ENCODE measurements at regions not wholly inside any gene's neighbourhood (a gene's known extent, or its start where the extent isn't known, plus 50 kb on each side); places are given as distances from the start of the nearest gene placed in this dataset.

DNA sequence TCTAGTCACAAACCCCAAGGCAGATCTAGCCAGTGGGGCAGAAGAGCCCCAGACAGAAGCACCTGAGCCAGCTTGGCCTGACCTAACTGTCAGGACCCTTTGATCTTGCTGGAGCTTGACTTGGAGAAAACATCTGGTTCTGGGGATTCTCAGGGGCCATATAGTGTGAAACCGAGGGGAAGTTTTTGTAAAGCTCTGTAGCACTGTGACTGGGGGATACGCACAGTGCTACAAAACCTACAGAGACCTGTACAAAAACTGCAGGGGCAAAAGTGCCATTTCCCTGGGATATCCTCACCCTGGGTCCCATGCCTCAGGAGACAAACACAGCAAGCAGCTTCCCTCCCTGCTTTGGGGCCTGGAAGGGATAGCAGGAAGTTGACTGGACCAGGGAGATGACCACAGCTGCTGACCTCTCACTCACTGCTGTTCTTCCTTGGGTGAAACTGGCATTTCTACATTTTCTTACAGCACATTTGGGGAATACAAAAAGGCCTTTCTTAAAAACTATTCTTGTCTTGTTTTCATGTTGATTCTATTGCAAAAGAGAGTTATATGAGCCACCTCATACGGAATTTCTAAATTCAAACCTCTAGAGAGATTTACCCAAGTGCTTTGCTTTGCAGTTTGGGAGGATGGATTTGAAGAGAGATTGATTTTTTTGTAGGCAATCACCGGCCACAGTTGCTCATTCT is 140.0 kb downstream of the DAD1 start:
- no peak for DNase-seq

DNA sequence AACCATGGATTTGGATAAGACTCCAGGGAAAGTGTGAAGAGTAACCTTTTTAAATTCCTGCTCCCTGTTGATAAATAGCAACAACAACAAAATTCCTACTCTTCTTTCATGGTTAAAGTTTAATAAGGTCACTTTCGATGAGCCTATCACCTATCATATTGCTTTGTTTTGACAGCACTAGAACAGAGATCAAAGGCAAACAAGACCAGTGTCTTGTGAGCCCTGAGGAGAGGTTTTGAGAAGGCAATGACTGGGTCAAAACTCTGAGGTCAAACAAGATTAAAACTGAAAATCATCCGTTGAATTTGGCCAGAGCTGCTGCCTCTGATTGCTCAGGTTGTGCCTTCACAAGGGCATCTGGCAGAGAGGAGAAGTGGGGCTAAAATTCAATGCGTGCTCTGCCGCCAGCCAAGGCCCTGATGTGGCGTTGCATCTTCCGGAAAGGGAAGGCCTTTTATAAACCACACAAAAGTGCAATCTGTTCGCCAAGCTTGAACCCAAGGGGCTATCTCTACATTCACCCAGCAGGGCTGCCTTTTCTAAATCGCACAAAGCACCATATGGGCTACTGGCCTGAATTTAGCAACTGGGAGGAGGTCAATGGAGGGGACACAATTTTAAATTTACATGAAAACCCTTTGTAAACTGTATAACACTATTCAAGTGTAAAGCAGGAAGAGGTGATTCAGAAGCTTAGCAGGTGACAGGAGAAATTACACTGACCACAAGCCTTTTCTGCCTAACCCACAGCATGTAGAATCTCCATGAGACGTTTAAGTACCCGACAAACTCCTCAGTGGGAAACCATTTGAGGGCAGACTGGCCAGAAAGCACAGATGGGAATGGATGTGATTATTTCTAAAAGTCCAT is 140.8 kb downstream of the DAD1 start:
- no peak for DNase-seq

GRCh38 chr14:22438742-22439141 is 150.3 kb downstream of the DAD1 start:
- DNase-seq = peak; percentile 67

DNA sequence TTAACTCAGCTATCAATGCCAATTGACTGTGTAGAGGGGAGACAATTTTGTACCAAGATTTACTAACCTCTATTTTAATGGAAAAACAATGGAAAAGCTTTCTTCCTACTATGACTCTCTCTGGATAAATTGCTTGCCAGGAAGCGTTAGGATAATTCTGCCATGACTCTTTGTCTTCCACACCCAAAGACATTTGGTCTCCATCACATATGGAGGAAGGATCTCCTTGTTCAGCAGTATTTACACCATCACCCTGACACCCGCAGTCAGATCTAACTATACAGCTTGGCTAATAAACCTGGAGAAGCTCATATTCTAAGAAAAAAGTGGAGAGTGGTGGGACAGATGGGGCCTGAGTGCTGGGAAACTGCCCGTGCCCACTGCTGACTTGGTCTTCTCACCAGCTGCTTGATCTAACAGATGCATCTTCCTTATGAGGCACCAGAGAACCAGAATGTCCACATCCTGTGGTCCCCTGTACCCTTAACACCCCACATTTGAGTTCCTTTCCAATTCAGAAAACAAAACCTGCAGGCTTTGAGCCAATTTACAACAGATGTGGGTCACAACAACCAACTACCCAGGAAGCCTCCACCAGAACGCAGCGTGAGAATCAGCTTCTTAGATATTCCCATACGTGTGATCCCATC is 154.0 kb downstream of the DAD1 start:
- no peak for DNase-seq

GRCh38 chr14:22434030-22434429 is 155.0 kb downstream of the DAD1 start:
- no peak for DNase-seq

- DNase-seq = no peak
Measured at GRCh38 chr14:22433069-22433468, 156.0 kb downstream of the DAD1 start.

- DNase-seq = no peak
Measured at GRCh38 chr14:22432348-22432976, 156.6 kb downstream of the DAD1 start.

- no peak for DNase-seq
Measured at GRCh38 chr14:22429546-22430294, 159.3 kb downstream of the DAD1 start.

DNA sequence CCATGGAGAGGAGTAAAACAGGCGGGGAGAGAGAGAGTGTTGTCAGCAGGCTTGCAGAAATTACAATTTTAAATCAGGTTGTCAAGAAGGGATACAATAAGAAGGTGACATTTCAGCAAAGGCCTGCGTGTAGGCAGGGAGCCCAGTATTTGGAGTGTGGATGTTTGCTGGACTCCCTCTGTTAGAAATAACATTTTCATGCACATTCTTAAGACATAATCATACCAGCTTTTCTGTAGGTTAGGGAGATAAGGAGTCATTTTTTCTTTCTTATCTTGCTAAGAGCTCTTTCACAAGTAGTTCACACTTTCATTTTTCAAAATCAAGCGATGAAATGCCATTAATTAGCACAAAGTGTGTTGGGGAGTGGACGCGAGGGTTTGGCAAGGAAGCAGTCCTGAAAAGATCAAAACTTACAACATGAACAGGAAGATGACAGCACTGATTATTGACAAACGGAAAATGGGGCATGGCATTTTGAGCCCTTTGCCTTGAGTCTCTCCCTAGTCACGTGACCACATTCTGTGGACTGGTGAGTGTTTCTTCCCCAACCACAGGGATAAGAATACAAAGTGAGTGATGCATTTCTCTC is 160.2 kb downstream of the DAD1 start:
- DNase-seq = no peak

DNA sequence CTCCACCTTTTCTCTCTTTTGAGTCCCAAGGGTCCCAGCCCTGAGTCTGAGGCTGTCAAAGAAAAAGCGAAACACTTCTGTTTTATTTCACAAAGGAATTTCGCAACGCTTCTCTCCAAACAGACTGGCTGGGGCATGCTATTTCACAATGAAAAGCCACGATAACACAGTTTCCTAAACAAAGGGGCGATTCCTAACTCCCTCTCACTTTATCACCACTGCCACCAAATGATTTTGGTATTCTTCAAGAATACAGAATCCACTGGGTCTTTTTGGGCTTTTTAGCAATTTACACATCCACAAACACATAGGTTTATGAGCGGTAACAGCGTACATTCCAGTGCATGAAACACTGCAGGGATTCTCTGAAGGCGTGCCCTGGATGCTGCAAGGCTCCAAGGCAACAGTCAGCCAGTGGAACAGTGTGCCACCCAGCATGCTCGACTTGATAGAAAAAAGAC is 161.2 kb downstream of the DAD1 start:
- no peak for DNase-seq

DNA sequence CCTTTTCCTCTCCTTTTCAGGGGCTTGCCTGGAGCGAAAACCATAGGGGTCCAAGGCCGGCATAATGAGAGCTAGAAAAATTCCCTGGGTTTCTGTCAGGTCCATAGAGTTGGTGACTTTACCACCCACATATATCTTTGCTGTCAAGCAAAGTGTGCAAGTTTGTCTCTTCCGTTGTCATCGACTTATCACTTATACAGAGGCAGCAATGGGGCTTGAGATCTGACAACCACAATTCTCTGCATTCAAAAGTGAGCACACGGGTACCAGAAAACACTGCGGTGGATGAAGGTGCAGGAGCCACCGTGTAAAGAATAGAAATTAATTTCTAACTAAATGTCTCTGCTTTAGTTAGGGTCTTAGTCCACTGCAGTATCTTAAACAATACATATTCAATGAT is 162.3 kb downstream of the DAD1 start:
- DNase-seq = no peak

DNA sequence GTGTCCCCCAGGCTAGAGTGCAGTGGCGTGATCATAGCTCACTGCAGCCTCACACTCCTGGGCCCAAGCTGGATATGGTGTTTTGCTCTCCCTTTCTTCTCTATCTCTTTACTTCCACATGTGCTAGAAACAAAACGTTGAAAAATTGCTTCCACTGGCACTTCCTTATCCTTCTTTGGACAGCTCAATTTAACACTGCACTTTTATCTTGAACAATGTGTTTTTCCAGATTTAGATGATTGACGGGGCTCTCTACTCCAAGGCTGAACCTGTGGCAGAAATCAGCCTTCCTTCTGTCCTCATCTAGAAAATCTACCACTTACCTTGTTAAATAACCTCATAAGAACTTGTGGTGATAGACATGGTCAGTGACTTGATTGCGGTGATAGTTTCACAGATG is 165.1 kb downstream of the DAD1 start:
- no peak for DNase-seq

DNA sequence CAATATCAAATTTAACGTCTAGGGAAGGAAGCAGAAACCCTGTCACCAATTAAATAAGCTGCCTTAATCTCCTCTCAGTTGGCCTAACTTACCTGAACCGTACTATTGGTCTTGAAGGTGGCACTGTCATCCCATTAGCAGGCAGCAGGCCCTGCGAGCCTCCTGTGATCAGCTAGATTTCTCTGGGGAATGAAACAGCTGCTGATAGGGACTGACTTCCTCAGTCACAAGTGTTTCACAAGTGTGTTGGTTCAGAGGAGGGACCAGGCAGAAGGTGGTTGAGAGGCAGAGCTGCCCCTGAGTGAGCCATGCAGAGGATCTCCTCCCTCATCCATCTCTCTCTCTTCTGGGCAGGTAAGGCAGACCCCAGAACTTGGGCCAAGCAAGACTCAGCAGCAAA is 166.8 kb downstream of the DAD1 start:
- DNase-seq = no peak

DNA sequence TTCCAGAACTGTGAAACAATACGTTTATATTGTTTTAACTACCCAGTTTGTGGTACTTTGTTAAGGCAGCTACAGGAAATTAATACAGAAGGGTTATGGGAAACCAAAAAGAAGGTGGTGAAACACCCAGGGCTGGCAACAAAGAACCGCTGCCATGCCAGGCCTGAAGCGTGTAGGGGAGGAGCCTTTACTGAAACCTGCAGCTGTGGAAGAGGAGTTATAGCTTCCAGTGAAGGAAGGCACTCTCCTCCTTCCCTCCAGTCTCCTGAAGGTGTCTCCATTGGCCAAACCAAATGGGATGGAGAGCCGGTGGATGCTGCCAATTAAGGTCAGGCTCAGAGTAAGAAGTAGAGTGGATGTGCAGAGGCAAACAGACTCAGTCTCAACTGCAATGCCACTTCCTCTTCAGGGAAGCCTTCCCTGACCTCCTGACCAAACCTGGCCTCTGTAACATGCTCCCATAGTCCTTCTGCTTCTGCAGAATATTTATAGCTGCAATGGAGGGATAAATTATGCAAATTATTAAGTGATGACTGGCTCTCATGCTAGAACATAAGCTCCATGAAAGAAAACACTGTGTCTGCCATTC is 168.3 kb downstream of the DAD1 start:
- no peak for DNase-seq

DNA sequence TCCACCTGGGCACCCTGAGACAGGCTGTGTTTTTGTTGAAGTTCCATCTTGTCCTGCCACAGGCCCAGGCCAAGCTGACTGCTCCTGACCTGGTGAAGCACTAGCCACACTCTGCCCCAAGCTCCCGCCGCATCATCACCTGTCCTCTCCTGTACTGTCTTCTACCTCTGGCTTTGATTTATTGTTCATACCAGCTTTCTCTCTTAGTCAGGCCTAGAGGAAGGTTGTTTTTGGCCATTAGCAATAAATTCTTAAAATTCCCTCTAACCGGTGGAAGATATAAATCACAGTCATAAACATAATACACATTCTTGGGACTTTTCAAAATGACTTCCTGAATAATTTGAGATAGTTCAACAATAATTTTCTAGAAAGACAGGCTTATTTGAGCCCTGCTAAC is 169.4 kb downstream of the DAD1 start:
- no peak for DNase-seq

DNA sequence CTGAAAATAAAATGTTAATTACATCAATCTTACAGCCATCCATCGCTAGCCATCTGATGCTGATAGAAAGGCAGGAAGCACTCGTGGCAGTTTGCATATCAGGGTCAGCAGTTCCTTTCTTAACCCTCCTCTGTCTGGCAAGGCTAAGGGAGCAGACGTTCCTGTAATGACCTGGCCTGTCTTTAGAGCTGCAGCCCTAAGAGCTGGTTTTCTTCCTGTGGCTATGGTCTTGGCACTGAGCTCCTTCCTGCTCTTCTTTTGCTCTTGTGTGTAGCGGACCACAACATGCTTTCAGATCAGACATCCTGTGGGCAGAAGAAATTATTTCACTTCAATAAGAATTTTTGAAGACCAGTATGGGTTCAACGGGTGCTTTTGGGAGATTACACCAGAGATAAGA is 170.4 kb downstream of the DAD1 start:
- no peak for DNase-seq

GRCh38 chr14:22417914-22418313 is 171.1 kb downstream of the DAD1 start:
- DNase-seq = no peak

DNA sequence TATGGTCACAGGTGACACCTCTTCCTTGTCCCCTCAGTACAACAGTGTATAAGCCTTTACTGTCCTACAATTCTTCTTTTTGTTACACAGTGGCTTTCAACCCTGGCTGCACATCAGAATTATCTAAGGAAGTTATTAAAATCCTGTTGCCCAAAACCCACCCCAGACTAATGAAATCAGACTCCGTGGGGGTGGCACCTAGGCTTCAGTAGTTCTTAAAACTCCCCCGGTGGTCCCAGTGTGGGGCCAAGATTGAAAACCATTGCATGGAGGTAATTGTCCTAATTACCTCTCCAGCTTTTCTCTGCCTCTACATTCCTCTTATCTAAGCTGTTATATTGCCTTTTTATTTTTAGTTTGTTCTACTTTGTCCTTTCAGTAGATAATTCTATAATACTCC is 172.8 kb downstream of the DAD1 start:
- no peak for DNase-seq

- DNase-seq = no peak
Measured at GRCh38 chr14:22415605-22415959, 173.4 kb downstream of the DAD1 start.

GRCh38 chr14:22414876-22415604 is 174.0 kb downstream of the DAD1 start:
- DNase-seq = no peak

DNA sequence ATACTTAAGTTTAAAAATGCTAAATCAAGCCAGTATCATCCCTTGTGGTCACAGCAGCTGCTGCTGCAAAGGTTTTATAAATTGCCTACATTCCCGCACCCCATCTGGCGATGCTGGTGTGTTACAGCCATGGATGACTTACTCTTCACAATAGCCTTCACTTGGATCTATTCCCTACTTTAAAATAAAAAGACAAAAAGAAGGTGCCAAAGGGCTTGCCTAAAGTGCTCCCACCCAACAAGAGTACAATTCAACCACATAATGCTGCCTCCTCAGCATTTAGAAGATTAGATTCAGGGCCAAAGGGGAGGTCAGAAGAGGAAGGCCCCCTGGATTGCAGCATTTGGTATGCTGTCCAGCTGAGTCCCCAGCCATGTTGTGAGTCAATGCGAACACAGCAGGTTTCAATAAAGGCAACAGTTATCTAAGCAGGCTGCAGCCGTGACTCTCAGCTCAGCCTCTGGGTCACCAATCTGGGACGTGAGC is 176.1 kb downstream of the DAD1 start:
- DNase-seq = no peak
